EH (cell line): ENCODE measurements at regions not wholly inside any gene's neighbourhood (a gene's known extent, or its start where the extent isn't known, plus 50 kb on each side); places are given as distances from the start of the nearest gene placed in this dataset.
"Not testable (repeated sequence)": the region's sequence is repeated elsewhere in the genome, so short reads cannot be mapped to it uniquely, and the experiment has no call there.

Source experiments
- DNase-seq: peaks from one replicate; pipeline ENCODE4 v3.0.0-alpha.2; 2015; ENCODE audit warnings: low read depth

GRCh38 chr12:41661141-41661765 lies 473.1 kb downstream of the PDZRN4 start:
- DNase-seq = no peak

- no peak for DNase-seq
These were observed 468.3 kb downstream of the PDZRN4 start for GRCh38 chr12:41656454-41656853.

GRCh38 chr12:41653386-41654326 lies 465.5 kb downstream of the PDZRN4 start:
- no peak for DNase-seq

DNA sequence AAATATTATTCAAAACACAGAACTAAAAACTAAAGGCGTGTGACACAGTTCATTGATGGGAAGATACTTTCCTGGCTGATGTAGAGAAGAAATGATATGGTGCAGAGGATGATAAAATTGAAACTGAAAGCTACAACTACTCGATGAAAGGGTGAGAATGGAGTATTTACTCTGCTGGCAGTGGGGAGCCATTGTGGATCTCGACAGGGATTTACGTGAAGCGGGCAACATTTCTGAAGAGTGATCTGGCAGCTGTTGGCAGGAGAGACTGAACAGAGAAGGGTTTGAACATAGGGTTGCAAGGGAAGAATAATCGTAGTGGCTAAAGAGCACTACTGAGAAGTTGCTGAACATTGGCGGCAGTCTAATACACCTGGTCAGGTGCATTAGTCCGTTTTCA lies 464.9 kb downstream of the PDZRN4 start:
- DNase-seq = no peak

DNA sequence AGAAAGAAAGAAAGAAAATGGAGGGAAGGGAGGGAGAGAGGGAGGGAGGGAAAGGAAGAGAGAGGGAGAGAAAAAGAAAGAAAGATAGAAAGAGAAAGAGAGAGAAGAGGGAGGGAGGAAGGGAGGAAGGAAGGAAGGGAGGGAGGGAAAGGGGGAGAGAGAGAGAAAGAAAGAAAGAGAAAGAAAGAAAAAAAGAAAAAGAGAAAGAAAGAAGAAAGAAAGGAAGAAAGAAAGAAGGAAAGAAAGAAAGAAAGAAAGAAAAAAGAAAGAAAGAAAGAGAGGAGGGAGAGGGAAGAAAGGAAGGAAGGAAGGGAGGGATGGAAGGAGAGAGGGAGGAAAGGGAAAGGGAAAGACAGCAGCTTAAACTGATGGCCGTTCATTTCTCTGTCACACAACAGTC lies 457.5 kb downstream of the PDZRN4 start:
- no peak for DNase-seq

- not testable (repeated sequence) for DNase-seq
These were observed 454.7 kb downstream of the PDZRN4 start for GRCh38 chr12:41642808-41643207.

DNA sequence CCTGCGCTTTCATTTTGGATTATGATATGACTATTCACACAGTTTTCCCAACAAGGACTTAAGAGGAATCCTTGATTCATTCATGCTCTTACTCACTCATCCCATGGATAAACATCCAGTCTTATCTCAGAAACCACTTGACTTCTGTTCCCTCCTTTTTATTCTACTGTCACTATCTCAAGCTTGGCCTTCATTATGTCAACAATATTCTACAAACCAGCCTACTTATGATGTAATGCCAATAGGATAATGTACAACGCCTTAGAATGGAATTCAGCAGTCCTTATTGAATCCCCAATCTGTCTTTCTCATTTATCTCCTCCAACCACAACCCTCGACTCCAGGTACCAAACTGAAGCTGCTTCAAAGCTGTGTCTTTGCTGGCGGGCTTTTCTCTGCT lies 448.5 kb downstream of the PDZRN4 start:
- no peak for DNase-seq

DNA sequence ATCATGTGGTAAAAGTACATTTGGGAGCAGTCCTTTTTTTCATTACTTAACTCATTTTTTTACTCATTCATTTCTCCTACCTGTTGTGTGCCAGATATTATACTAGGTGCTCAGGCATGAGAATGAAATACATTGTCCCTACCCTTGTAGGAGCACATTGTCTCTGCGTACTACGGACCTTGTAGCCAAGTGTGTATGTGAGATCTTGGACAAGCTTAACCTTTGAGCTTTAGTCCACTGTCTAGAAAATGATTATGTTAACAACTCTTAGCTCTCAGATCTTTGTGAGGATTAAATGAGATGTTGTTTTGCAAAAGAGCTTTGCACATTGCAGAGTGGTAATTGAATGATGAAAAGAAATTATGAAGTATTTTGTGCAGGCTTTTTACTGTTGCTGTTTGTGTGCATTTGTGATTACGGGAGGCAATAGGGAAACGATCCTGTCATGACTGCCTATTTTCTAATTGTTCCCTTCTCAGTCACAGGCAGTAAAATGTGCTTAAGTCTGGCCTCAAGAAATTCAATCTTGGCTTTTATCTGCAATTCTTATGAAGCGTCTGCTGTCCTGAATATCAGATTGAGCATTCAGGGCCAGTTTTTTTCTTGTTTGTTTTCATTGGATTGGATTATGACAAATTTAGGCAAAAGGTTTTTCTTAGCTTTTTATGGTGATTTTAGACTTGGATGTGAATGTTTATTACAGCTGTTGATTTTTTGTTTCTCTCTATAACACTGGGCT lies 447.7 kb downstream of the PDZRN4 start:
- DNase-seq = no peak

DNA sequence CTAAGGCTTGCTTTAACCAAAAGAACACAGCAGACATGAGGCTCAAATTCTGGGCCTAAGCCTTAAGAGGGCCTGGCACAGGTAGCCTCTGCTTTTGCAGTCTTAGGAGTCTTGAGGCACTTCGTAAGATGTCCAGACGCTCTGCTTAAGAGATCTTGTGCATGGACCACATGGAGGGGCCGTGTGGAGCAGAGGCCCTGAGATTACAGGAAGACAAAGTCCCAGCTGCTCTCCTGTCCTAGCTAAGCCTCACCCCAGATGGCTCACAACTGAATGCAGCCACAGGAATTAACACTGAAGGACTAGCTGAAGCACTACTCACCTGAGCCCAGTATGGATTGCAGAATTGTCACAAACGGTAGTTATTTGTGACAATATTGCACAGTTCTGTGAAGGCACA lies 446.0 kb downstream of the PDZRN4 start:
- no peak for DNase-seq

- DNase-seq = no peak
These were observed 441.5 kb downstream of the PDZRN4 start for GRCh38 chr12:41629611-41630010.

GRCh38 chr12:41627476-41627875 lies 439.4 kb downstream of the PDZRN4 start:
- DNase-seq = no peak

DNA sequence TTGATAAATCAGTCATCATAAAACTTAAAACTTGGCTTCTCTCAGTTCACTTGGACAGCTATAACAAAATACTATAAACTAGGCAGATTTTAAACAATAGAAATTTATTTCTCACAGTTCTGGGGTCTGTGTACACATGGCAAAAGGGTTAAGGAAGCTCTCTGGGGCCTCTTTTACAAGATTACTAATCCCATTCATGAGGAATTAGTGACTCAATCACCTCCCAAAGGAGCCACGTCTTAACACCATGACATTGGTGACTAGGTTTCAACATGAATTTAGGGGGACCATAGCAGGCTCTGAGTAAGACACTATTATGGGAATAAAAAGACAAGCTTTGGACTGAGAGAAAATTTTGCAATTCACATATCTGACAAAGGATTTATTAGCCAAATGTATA lies 436.5 kb downstream of the PDZRN4 start:
- DNase-seq = no peak
